Neural progenitor cell (in vitro differentiated cells): ENCODE measurements at regions not wholly inside any gene's neighbourhood (a gene's known extent, or its start where the extent isn't known, plus 50 kb on each side); places are given as distances from the start of the nearest gene placed in this dataset.

Experiments
- EZH2 ChIP-seq: fragments of 200-600 bp; sonication (generic); IDR thresholded peaks from 2 replicates; pipeline ENCODE4 v1.6.1; 2017; ENCODE audit warnings: antibody characterized with exemption, mild to moderate bottlenecking, moderate library complexity
- EZH2phosphoT487 ChIP-seq: fragments of 200-600 bp; sonication (generic); IDR thresholded peaks from 2 replicates; pipeline ENCODE4 v1.6.1; 2017; ENCODE audit warnings: antibody characterized with exemption
- TF ChIP-seq, protein P1 (sequence below): fragments of 200-600 bp; sonication (generic); IDR thresholded peaks from 2 replicates; pipeline ENCODE4 v1.5.1; 2017; ENCODE audit warnings: antibody characterized with exemption, mild to moderate bottlenecking

DNA sequence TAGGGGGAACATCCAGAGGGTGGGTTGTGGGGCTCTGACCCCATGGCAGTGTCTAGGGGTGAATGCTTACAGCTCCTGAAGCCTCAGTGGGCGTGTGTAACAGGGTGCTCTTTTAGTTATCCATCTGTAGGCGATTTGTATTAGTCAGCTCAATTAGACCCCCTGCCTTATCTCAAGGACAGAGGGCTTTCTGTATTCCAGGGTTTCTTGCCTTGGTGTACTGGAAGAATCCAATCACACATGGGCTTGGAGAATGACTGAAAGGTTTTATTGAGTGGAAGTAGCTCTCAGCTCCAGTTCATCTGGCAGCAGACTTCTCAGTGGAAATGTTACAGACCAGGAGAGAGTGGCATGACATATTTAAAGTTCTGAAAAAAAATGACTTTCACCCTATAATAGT lies 334.0 kb upstream of the GCFC2 start:
- TF ChIP-seq, protein P1, sequence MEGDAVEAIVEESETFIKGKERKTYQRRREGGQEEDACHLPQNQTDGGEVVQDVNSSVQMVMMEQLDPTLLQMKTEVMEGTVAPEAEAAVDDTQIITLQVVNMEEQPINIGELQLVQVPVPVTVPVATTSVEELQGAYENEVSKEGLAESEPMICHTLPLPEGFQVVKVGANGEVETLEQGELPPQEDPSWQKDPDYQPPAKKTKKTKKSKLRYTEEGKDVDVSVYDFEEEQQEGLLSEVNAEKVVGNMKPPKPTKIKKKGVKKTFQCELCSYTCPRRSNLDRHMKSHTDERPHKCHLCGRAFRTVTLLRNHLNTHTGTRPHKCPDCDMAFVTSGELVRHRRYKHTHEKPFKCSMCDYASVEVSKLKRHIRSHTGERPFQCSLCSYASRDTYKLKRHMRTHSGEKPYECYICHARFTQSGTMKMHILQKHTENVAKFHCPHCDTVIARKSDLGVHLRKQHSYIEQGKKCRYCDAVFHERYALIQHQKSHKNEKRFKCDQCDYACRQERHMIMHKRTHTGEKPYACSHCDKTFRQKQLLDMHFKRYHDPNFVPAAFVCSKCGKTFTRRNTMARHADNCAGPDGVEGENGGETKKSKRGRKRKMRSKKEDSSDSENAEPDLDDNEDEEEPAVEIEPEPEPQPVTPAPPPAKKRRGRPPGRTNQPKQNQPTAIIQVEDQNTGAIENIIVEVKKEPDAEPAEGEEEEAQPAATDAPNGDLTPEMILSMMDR, result no peak
- no peak for TF ChIP-seq EZH2
- TF ChIP-seq EZH2phosphoT487, result no peak
